ENCODE measurements at regions not wholly inside any gene's neighbourhood (a gene's known extent, or its start where the extent isn't known, plus 50 kb on each side); places are given as distances from the start of the nearest gene placed in this dataset.

DNA sequence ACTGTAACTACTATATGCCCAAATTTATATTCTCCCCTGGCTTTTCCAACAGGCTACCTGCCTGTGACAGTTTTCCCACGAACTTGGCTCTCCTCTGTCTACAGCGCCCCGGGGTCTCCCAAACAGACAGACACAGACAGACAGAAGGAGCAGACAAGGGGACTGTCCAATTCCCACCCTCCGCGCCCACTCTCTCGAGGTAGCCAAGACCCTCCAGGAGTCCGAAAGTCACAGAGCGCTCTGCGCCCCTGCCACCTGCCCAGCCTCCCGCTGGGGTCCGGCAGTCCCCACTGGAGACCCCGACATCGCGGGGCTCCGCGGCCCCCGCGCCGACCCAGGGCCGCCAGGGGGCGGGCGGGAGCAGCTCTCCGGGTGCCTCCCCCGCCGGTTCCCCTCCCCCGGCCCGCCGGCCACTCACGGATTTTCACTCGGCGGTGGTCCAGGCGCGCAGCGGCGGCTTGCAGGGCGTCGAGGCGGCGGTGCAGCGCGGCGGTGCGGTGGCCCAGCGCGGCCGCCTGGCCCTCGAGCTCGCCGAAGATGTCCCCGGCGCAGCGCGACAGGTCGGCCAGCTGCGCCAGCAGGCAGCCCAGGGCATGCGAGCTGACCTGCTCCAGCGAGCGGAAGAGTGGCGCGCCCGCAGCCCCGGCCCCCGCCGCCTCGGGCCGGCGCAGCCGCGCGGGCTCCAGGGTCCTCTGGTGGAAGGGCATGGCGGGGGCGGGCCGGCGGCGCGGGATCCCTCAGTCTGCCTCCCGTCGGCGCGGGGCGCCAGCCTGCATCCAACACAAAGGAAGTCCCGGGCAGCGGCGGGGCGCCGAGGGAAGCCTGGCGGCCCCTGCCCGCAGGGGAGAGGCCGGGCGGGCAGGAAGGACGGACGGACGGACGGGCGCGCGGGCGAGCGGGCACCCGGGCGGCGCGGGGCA, 81.3 kb upstream of the CCDC28A start:
- TF ChIP-seq, protein P1, sequence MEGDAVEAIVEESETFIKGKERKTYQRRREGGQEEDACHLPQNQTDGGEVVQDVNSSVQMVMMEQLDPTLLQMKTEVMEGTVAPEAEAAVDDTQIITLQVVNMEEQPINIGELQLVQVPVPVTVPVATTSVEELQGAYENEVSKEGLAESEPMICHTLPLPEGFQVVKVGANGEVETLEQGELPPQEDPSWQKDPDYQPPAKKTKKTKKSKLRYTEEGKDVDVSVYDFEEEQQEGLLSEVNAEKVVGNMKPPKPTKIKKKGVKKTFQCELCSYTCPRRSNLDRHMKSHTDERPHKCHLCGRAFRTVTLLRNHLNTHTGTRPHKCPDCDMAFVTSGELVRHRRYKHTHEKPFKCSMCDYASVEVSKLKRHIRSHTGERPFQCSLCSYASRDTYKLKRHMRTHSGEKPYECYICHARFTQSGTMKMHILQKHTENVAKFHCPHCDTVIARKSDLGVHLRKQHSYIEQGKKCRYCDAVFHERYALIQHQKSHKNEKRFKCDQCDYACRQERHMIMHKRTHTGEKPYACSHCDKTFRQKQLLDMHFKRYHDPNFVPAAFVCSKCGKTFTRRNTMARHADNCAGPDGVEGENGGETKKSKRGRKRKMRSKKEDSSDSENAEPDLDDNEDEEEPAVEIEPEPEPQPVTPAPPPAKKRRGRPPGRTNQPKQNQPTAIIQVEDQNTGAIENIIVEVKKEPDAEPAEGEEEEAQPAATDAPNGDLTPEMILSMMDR (IDR thresholded peaks at IDR 0.05; ENCODE audit: control extremely low read depth in 1 of 3, insufficient read depth in 1 of 3, low read depth in 1 of 3, low read length in 3 of 3) = peak; percentile 52 to 63 (median 62)
- TF ChIP-seq JUN (IDR thresholded peaks at IDR 0.05; ENCODE audit: low read depth, low read length) = no peak
- TF ChIP-seq, protein P2, sequence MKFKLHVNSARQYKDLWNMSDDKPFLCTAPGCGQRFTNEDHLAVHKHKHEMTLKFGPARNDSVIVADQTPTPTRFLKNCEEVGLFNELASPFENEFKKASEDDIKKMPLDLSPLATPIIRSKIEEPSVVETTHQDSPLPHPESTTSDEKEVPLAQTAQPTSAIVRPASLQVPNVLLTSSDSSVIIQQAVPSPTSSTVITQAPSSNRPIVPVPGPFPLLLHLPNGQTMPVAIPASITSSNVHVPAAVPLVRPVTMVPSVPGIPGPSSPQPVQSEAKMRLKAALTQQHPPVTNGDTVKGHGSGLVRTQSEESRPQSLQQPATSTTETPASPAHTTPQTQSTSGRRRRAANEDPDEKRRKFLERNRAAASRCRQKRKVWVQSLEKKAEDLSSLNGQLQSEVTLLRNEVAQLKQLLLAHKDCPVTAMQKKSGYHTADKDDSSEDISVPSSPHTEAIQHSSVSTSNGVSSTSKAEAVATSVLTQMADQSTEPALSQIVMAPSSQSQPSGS (IDR thresholded peaks at IDR 0.05; ENCODE audit: low read length) = no peak
- no peak; the same call in 1 of the 2 replicates for TF ChIP-seq POLR2AphosphoS5 (IDR thresholded peaks at IDR 0.05; ENCODE audit: low read depth, low read length)
- TF ChIP-seq TEAD4 (IDR thresholded peaks at IDR 0.05; ENCODE audit: low read depth, low read length) = no peak
- TF ChIP-seq SP1 (IDR thresholded peaks at IDR 0.05; ENCODE audit: low read depth, low read length) = no peak
- peak; percentile 62 for TF ChIP-seq KDM4A (IDR thresholded peaks at IDR 0.05; ENCODE audit: low read depth, low read length, severe bottlenecking)
- no peak for TF ChIP-seq POLR2A (IDR thresholded peaks at IDR 0.05; ENCODE audit: control extremely low read depth in 1 of 2, low read depth in 2 of 2, low read length in 2 of 2)
- TF ChIP-seq EP300 (IDR thresholded peaks at IDR 0.05; ENCODE audit: borderline replicate concordance in 1 of 2, low read depth in 2 of 2, low read length in 2 of 2) = no peak
